ELR (cell line): ENCODE measurements at regions not wholly inside any gene's neighbourhood (a gene's known extent, or its start where the extent isn't known, plus 50 kb on each side); places are given as distances from the start of the nearest gene placed in this dataset.
"Not testable (repeated sequence)": the region's sequence is repeated elsewhere in the genome, so short reads cannot be mapped to it uniquely, and the experiment has no call there.

ENCODE experiments used
- DNase-seq: peaks from one replicate; pipeline ENCODE4 v3.0.0-alpha.2; 2015; ENCODE audit warnings: low read depth

DNA sequence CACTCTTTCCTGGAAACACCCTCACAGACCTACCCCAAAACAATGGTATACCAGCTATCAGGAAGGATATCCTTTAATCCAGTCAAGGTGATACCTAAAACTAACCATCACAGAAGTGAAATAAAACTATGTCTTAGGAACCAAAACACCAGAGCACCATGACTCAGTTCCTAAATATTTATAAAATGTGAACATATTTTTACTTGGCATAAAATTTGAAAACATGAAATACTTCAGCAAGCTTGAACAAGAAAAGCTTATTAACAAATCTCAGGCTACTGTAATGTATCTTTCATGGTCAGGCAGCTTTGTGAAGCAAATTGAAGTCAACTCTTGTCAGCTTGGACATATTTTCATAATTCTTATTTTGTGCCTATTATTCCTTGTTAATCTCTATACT is 440.8 kb upstream of the CDH20 start:
- peak; percentile 7 for DNase-seq

GRCh38 chr18:60892855-60893254 is 440.4 kb upstream of the CDH20 start:
- DNase-seq: peak; percentile 68

DNA sequence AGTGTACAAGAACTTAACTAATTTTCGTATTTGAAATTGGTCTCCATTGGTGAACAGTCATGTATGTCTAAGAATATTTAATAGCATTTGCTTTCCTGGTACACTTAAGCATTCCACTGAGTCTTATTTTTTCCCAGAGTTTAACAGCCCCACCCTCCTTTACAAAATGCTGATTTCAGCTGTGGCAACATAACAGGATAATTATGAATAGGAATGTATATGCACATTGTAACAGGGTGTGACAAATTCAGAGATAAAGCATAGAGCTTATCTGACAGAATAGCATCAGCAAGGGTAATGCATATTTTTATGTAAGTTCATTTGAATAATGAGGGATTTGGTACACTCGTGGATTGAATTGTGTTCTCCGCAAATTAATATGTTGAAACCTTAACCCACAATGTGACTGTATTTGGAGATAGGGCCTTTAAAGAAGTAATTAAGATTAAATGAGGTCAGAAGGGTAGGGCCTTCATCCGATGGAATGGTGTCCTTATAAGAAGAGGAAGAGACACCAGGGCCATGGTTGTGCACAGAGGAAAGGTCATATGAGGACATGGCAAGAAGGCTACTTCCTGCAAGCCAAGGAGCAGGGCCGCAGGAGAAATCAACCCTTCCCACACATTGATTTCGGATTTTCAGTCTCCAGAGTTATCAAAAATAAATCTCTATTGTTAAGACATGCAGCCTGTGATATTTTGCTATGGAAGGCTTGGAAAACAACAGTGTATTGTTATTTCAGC is 439.7 kb upstream of the CDH20 start:
- no peak for DNase-seq

GRCh38 chr18:60894254-60894945 is 438.8 kb upstream of the CDH20 start:
- no peak for DNase-seq

DNA sequence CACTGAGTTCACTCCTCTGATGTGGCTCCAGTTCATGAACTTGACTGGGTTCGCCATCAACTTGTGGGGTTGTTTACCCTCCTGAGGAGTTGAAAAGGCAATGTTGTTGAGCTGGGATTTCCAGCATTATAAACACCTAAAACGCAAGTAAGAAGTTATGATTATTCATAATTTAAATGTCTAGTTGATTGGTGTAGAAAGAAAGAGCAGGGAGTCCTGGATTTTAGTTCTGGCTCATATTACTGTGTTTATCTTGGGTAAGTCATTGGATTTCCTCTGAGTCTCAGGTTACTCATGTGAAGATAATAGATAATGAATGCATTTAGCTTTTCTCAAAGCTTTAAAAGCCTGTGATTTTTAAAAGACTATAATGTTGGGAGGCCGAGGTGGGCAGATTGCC is 438.0 kb upstream of the CDH20 start:
- peak; percentile 15 for DNase-seq

DNA sequence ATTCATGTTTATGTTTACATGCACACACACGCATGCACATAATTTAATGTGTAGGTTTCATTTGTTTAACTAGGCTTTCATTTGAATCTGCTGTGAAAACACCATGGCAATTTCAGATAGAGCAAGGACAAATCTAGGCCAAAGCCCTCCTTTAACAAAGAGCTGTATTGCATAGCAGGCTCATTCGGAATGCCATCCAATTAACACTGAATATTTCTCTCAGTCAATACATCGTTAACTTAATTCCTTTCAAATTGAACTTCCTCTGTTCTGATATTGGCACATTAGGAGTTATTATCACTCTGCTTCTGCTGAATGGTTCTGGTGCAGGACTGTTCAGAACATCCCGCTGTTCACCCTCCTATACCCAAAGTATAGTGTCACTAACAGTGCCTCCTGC is 435.1 kb upstream of the CDH20 start:
- no peak for DNase-seq

DNA sequence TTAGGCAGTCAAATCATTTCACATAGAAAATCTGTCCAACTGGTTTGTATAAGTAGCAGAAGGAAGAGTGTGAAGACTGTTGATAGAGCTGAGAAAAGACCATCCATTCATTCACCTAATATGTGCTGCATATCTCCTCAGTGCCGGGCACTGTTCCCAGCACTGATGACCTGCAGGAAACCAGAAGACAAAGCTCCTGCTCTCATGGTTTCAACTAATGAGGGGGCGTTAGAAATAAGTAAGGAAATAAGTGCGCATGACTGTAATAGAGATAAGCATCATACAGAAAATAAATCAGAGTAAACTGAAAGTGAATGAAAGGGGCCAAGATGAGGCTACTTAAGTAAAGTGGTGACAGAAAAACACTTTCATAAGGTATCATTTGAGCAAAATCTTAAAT is 427.5 kb upstream of the CDH20 start:
- no peak for DNase-seq

GRCh38 chr18:60910534-60910933 is 422.7 kb upstream of the CDH20 start:
- DNase-seq: no peak

DNA sequence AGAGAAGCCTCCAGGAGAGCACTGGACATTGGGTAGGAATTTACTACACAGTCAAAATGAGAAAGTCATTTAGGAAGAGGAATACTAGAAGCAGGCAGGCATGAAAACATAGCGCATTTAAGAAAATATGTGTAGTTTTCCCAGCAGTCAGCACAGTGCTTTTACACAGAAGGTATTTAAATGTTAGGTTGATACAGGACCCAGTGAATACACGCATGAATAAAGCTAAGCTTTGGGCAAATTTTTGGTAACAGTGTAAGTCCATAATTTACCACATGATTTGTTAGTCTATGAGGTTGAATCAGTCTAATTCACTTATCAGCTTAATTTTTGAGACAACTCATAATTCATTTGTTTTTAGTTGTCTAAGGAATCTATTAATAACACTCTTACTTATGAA is 421.7 kb upstream of the CDH20 start:
- no peak for DNase-seq

DNA sequence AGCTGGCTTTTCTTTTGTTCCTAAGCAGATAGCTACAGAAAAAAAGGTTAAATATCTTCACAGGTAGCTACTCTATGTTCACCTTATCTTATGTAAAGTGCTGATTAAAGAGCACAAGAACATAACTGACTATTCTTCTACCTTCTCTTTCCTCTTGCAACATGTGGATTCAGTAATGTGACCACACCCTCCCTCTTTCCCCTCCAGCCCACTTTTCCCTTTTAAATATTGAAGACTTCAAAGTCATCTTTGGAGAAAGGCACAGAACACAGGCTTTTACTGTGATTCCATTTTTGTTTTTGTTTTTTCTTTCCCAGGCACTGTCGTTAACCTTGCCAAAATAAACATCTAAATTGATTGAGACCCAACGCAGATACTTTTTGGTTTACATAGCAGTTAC is 418.1 kb upstream of the CDH20 start:
- DNase-seq: no peak

GRCh38 chr18:60918862-60919261 is 414.4 kb upstream of the CDH20 start:
- DNase-seq: not testable (repeated sequence)

DNA sequence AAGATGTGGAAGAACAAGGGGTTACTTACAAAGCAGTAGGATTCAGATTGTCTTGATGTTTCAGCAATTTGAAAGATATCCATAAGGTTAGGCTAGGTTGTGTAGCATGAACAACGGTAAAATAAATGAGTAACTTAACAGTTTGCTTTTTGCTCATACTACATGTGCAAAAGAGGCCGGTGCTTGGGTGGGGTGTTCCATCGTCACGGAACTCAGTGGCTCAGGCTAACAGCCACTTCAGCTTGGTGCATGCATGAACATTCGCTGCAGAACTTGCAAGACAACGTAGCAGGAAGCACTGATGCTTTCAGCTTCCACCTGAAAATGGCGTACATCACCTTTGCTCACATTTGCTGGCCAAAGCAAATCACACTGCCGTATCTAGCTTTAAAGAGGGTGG is 407.3 kb upstream of the CDH20 start:
- no peak for DNase-seq

DNA sequence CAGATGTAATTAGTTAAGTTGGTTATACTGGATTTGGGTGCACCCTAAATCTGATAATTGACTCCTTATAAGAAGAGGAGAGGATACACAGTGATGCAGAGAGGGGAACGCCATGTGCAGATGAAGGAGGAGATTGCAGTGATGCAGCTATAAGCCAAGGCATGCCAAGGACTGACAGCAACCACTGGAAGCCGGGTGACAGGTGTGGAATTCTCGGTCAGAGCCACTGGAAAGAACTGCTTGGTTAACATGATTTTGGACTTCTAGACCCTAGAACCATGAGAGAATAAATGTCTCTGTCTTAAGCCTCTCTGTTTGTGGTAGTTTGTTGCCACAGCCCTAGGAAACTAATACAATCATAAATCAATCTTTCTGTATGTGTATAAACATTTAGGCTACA is 403.3 kb upstream of the CDH20 start:
- no peak for DNase-seq

- DNase-seq: no peak
Observed at GRCh38 chr18:60935041-60935910, 398.0 kb upstream of the CDH20 start.

- DNase-seq: no peak
Observed at GRCh38 chr18:60936101-60936500, 397.1 kb upstream of the CDH20 start.

DNA sequence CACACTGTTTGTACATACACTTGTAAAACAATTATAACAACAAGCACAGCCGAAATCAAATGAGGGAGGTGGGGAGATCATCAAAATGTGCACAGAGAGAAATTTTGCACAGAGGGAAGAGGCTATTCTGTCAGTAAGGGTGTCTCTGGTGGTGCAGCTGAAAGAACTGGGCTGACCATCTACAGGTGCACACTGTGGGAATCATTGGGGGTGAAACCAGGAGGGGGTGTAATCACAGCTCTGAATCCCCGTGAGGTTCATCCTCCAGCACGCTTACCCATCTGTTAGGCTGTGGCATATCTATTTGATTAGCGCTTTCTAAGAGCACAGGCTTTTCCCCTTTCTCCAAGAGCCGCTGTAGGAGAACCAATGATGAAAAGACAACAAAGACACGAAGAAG is 389.9 kb upstream of the CDH20 start:
- DNase-seq: no peak

GRCh38 chr18:60950634-60951033 is 382.6 kb upstream of the CDH20 start:
- no peak for DNase-seq

DNA sequence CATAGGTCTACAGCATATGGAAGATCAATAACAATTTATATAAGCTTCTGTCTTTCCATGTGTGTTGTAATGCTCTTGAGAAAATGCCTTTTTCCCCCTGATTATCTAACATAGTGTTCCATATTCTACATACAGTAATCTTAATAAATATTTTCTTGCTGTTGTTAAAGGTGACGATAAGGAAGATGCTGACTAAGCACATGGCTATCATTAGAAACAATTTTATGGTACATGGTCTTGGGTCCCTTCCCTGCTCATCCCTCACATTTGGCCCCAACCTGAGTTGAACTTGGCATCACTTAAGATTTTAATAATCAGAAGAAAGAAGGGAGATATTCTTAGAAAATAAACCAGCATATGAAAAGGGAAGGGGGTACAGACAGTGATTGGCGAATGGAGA is 382.1 kb upstream of the CDH20 start:
- no peak for DNase-seq

DNA sequence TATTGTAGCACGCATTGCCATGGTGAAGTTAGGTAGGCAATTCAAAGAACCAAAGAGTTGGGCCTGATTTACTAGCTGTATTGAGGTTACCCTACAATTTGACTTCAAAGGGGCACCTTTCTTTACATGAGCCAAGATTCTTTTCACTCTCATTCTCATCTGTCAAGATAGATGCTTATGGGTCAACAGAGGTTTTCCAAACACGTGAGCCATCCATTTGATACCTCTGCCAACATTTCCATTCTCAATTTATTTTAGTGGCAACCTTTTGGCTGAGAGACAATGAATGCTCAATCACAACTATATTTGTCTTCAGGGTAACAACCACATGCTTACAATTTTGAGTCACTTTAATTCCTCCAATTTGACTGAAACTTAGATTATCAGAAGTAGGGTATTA is 370.6 kb upstream of the CDH20 start:
- no peak for DNase-seq

DNA sequence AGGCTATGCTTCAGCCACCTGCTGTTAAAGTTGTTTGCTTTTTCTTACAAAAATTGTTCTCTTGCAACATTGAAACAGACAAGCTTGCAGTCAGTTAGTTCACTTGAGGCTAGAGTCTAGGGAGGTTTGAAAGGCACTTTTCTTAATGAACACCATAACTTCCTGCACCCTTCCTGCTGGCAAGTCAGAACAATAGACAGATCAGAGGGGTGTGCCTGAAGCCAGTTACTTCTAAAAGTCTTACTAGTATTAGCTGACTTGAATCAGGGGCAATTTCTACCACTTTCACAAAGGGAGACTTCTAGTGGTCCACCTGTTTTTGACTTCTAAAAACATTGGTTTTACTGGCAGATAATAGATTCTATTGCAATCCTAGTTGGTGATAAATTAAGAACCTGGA is 367.4 kb upstream of the CDH20 start:
- DNase-seq: no peak

- no peak for DNase-seq
Observed at GRCh38 chr18:60966876-60967275, 366.4 kb upstream of the CDH20 start.

- DNase-seq: no peak
Observed at GRCh38 chr18:60975420-60975819, 357.8 kb upstream of the CDH20 start.

- DNase-seq: no peak
Observed at GRCh38 chr18:60976976-60977375, 356.3 kb upstream of the CDH20 start.
